TTC549 (cell line): ENCODE measurements at regions not wholly inside any gene's neighbourhood (a gene's known extent, or its start where the extent isn't known, plus 50 kb on each side); places are given as distances from the start of the nearest gene placed in this dataset.

Experiments
- FAIRE-seq: peaks from 2 replicates; lab custom pipeline; 2012; peaks lifted over from hg19 to GRCh38; lab: Jason Lieb, UNC

DNA sequence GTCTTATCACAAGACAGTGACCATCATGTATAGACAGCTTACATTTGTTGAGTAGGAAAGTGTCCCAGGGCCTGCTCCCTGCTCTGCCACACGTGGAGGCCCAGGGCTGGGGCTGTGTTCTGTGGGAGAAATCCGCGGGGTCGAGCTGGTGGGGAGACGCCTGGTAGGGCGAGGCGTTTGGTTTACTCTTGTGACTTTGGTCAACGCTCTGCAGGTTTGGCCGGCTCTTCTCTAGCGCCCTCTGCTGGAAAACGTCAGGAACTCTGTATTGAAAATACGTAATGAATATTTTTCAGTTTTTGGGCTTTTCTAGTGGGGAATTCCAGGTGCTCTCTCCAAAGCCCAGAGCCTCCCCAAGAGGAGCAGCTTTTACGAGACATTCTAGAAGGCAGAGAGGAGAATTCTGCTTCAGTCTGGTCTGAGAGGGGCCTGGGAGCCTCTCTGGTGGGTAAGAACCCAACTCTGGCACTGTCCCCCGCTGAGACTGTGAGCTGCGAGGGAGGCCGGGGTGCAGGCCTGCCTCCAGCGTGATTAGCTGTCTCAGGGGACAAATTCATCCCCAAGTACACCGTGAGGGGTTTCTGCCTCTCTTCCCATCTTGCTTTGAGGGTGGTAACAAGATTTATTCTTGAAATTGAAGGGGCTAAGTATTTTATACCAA is 112.6 kb upstream of the RALGAPA2 start:
- no peak for FAIRE-seq

- FAIRE-seq, result no peak
Measured at GRCh38 chr20:20823476-20823881, 111.0 kb upstream of the RALGAPA2 start.

GRCh38 chr20:20821484-20822260 is 109.2 kb upstream of the RALGAPA2 start:
- FAIRE-seq, result no peak

- no peak for FAIRE-seq
Measured at GRCh38 chr20:20820785-20821483, 108.5 kb upstream of the RALGAPA2 start.

GRCh38 chr20:20820104-20820503 is 107.7 kb upstream of the RALGAPA2 start:
- FAIRE-seq, result no peak

- no peak for FAIRE-seq
Measured at GRCh38 chr20:20816969-20817755, 104.7 kb upstream of the RALGAPA2 start.

- FAIRE-seq, result no peak
Measured at GRCh38 chr20:20815711-20816455, 103.4 kb upstream of the RALGAPA2 start.

GRCh38 chr20:20814685-20815084 is 102.2 kb upstream of the RALGAPA2 start:
- no peak for FAIRE-seq

GRCh38 chr20:20812136-20812535 is 99.7 kb upstream of the RALGAPA2 start:
- no peak for FAIRE-seq

- no peak for FAIRE-seq
Measured at GRCh38 chr20:20808016-20808415, 95.6 kb upstream of the RALGAPA2 start.

- FAIRE-seq, result no peak
Measured at GRCh38 chr20:20806121-20807095, 94.0 kb upstream of the RALGAPA2 start.

DNA sequence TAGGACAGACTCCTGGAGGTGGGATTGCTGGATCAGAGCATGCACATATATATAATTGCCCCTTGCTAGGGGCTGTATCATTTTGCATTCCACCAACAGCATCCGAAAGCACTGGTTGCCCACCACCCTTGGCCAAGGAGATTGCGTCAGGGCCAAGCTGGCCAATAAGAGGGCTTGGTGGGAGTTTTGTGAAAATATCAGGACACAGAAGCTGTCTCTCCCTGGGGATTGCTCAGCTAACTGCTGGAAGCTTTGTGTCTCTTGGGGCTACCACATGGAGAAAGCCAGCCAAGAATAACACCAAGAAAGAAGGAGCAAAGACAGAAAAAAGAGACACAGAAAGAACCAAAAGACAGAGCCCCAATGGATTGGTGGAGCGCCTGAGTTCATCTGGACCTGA is 90.6 kb upstream of the RALGAPA2 start:
- FAIRE-seq, result no peak

DNA sequence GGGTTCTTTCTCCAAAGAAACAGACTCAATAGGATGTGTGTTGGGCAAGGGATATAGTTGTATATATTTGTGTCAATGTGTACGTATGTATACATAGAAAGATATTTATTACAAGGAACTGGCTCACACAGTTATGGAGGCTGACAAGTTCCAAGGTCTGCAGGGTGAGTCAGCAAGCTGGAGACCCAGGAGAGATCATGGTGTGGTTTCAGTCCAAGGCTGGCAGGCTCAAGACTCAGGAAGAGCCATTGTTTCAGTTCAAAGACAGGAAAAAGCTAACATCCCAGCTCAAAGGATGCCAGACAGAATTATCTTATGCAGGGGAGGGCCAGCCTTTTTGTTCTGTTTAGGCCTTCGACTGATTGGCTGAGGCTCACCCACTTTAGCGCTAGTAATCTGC is 89.9 kb upstream of the RALGAPA2 start:
- no peak for FAIRE-seq

GRCh38 chr20:20799716-20800312 is 87.4 kb upstream of the RALGAPA2 start:
- FAIRE-seq, result no peak

DNA sequence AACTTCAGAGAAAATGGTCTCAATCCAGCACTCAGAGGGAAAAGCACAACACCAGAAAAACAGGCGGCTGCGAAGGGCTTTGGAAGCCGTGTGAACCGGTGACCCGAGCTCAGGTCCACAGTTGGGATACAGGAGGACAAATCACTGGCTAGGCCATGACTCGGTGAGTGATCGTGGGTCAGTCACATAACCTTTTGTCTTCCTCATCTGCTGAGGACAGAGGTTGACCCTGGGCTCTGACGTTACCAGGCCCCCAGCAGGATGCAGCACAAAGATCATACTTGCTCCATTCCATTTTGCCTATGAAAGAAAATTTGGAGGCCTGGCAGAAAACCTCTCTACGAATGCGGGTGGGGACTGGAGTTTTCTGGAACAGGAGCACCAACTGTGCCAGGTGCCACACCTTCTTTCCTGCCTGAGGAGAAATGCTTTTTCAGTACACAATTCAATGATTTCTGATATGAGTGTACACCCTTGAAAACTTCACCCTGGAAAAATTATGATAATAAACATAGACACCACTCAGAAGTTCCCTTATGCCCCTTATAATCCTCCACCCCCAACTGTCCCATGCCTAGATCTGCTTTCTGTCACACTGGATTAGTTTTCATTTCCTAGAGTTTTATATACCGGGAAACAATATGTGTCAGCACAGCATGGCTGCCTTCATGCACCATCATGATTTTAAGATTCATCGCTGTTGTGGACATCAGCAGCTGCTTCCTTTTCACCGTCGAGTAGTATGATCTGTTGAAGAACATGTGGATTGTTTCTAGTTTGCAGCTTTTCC is 85.3 kb upstream of the RALGAPA2 start:
- no peak for FAIRE-seq

- no peak for FAIRE-seq
Measured at GRCh38 chr20:20796766-20797440, 84.5 kb upstream of the RALGAPA2 start.

DNA sequence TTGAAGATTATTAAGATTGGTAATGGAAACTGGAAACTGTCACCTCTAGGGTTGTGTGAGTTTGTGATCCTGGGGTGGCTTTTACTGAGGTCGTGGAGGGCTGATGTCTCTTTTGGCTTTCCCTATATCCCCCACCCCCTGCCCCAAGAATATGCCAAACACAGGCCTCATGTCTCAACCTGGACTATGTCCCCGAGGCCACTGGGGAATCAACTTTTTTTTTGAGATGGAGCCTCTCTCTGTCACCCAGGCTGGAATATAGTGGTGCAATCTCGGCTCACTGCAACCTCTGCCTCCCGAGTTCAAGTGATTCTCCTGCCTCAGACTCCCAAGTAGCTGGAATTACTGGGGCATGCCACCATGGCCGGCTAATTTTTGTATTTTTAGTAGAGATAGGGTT is 83.3 kb upstream of the RALGAPA2 start:
- no peak for FAIRE-seq

- FAIRE-seq, result no peak
Measured at GRCh38 chr20:20795119-20795518, 82.7 kb upstream of the RALGAPA2 start.

GRCh38 chr20:20793591-20793990 is 81.1 kb upstream of the RALGAPA2 start:
- no peak for FAIRE-seq
